ENCODE measurements at regions not wholly inside any gene's neighbourhood (a gene's known extent, or its start where the extent isn't known, plus 50 kb on each side); places are given as distances from the start of the nearest gene placed in this dataset.
"Not testable (repeated sequence)": the region's sequence is repeated elsewhere in the genome, so short reads cannot be mapped to it uniquely, and the experiment has no call there.

DNA sequence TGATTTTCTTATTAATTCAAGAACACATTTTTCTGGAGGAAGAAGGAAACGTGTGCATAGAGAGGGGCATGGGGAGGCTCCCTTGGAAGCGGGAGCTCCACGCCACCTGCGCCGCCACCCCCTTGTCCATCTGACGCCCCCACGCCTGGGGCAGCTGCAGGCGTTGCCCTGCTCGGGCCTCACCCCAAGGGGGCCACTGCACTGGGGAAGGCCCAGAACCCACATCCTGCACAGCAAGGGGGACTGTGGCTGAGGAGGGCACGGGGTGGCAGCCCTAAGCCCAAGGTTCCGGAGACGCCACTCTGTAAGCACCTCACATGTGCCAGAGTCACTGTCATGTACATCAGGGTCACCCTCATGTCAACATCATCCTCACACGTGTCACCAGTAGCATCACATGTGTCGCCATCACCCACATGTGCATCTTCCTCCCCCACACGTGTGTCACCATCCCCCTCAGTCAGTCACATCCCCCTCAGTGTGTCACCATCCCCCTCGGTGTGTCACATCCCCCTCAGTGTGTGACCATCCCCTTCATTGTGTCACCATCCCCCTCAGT, 486.7 kb upstream of the SALL3 start:
- no peak overlapping the region for H2AFZ ChIP-seq (ENCODE audit: low read depth, low read length)
- H3K79me2 ChIP-seq (ENCODE audit: low read length), result no peaks in the 10 kb centered on the region
- peaks cover 21% of the 10 kb centered on the region for H3K9me3 ChIP-seq (ENCODE audit: insufficient read depth, low read length)
- H4K20me1 ChIP-seq (ENCODE audit: insufficient read depth, low read length), result no peaks in the 10 kb centered on the region
- H3K4me1 ChIP-seq (ENCODE audit: low read length), result no peaks in the 10 kb centered on the region
- H3K4me3 ChIP-seq (ENCODE audit: low read length), result no peak overlapping the region
- no peaks in the 10 kb centered on the region for H3K36me3 ChIP-seq (replicated peaks; ENCODE audit: low read depth, low read length)
- H3K4me2 ChIP-seq (ENCODE audit: low read length), result no peak overlapping the region
- H3K27me3 ChIP-seq (ENCODE audit: low read depth, low read length), result no peaks in the 10 kb centered on the region
- H3K9ac ChIP-seq (ENCODE audit: low read length), result no peak overlapping the region
- H3K27ac ChIP-seq (ENCODE audit: low read length), result no peak overlapping the region
- TF ChIP-seq, protein P1, sequence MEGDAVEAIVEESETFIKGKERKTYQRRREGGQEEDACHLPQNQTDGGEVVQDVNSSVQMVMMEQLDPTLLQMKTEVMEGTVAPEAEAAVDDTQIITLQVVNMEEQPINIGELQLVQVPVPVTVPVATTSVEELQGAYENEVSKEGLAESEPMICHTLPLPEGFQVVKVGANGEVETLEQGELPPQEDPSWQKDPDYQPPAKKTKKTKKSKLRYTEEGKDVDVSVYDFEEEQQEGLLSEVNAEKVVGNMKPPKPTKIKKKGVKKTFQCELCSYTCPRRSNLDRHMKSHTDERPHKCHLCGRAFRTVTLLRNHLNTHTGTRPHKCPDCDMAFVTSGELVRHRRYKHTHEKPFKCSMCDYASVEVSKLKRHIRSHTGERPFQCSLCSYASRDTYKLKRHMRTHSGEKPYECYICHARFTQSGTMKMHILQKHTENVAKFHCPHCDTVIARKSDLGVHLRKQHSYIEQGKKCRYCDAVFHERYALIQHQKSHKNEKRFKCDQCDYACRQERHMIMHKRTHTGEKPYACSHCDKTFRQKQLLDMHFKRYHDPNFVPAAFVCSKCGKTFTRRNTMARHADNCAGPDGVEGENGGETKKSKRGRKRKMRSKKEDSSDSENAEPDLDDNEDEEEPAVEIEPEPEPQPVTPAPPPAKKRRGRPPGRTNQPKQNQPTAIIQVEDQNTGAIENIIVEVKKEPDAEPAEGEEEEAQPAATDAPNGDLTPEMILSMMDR (IDR thresholded peaks at IDR 0.05; ENCODE audit: low read depth, low read length), result no peak
- no peak for TF ChIP-seq EZH2phosphoT487 (IDR thresholded peaks at IDR 0.05; ENCODE audit: low read depth)

DNA sequence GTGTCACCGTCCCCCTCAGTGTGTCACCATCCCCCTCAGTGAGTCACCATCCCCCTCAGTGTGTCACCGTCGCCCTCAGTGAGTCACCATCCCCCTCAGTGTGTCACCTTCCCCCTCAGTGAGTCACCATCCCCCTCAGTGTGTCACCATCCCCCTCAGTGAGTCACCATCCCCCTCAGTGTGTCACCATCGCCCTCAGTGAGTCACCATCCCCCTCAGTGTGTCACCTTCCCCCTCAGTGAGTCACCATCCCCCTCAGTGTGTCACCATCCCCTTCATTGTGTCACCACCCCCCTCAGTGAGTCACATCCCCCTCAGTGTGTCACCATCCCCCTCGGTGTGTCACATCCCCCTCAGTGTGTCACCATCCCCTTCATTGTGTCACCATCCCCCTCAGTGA, 486.1 kb upstream of the SALL3 start:
- H2AFZ ChIP-seq (ENCODE audit: low read depth, low read length); H3K27me3 ChIP-seq (ENCODE audit: low read depth, low read length); H3K79me2 ChIP-seq (ENCODE audit: low read length); H3K27ac ChIP-seq (ENCODE audit: low read length); H3K4me1 ChIP-seq (ENCODE audit: low read length); H3K36me3 ChIP-seq (replicated peaks; ENCODE audit: low read depth, low read length); H3K4me2 ChIP-seq (ENCODE audit: low read length); H4K20me1 ChIP-seq (ENCODE audit: insufficient read depth, low read length); H3K4me3 ChIP-seq (ENCODE audit: low read length); H3K9ac ChIP-seq (ENCODE audit: low read length): not testable (repeated sequence)
- peaks cover 24% of the 10 kb centered on the region for H3K9me3 ChIP-seq (ENCODE audit: insufficient read depth, low read length)

GRCh38 chr18:78494204-78495085, 485.2 kb upstream of the SALL3 start:
- no peaks in the 10 kb centered on the region for H4K20me1 ChIP-seq (ENCODE audit: insufficient read depth, low read length)
- no peak for TF ChIP-seq EZH2phosphoT487 (IDR thresholded peaks at IDR 0.05; ENCODE audit: low read depth)
- TF ChIP-seq, protein P1 (IDR thresholded peaks at IDR 0.05; ENCODE audit: low read depth, low read length), result no peak
- no peaks in the 10 kb centered on the region for H3K4me1 ChIP-seq (ENCODE audit: low read length)
- H3K9me3 ChIP-seq (ENCODE audit: insufficient read depth, low read length), result peaks cover 25% of the 10 kb centered on the region
- H3K4me2 ChIP-seq (ENCODE audit: low read length), result no peak overlapping the region
- no peak overlapping the region for H3K27ac ChIP-seq (ENCODE audit: low read length)
- no peaks in the 10 kb centered on the region for H3K27me3 ChIP-seq (ENCODE audit: low read depth, low read length)
- H3K79me2 ChIP-seq (ENCODE audit: low read length), result no peaks in the 10 kb centered on the region
- no peak overlapping the region for H3K9ac ChIP-seq (ENCODE audit: low read length)
- H3K36me3 ChIP-seq (replicated peaks; ENCODE audit: low read depth, low read length), result no peaks in the 10 kb centered on the region
- H3K4me3 ChIP-seq (ENCODE audit: low read length), result no peak overlapping the region
- H2AFZ ChIP-seq (ENCODE audit: low read depth, low read length), result no peak overlapping the region

DNA sequence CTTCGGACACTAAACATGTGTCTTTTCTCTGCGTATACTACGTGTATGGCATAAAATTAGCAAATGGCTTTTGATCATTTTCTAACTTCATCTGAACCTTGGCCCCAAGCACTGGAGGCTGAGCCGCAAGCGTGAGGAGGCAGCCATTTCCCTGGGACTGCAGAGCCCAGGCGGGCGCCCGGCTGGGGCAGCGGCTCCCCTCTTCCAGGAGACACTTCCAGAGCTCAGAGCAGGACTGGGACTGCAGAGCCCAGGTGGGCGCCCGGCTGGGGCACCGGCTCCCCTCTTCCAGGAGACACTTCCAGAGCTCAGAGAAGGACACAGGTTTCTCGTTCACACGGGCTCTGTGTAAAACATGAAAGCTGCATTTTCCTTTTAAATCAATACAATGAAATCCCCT, 484.1 kb upstream of the SALL3 start:
- no peaks in the 10 kb centered on the region for H3K4me1 ChIP-seq (ENCODE audit: low read length)
- no peak for TF ChIP-seq EZH2phosphoT487 (IDR thresholded peaks at IDR 0.05; ENCODE audit: low read depth)
- TF ChIP-seq, protein P1 (IDR thresholded peaks at IDR 0.05; ENCODE audit: low read depth, low read length), result no peak
- no peaks in the 10 kb centered on the region for H4K20me1 ChIP-seq (ENCODE audit: insufficient read depth, low read length)
- H3K36me3 ChIP-seq (replicated peaks; ENCODE audit: low read depth, low read length), result no peaks in the 10 kb centered on the region
- H3K9me3 ChIP-seq (ENCODE audit: insufficient read depth, low read length), result peaks cover 28% of the 10 kb centered on the region
- H2AFZ ChIP-seq (ENCODE audit: low read depth, low read length), result no peak overlapping the region
- H3K4me2 ChIP-seq (ENCODE audit: low read length), result no peak overlapping the region
- H3K27me3 ChIP-seq (ENCODE audit: low read depth, low read length), result no peaks in the 10 kb centered on the region
- H3K79me2 ChIP-seq (ENCODE audit: low read length), result no peaks in the 10 kb centered on the region
- no peak overlapping the region for H3K27ac ChIP-seq (ENCODE audit: low read length)
- no peak overlapping the region for H3K9ac ChIP-seq (ENCODE audit: low read length)
- no peak overlapping the region for H3K4me3 ChIP-seq (ENCODE audit: low read length)
